Progenitor cell of endocrine pancreas (in vitro differentiated cells): ENCODE measurements at regions not wholly inside any gene's neighbourhood (a gene's known extent, or its start where the extent isn't known, plus 50 kb on each side); places are given as distances from the start of the nearest gene placed in this dataset.

ENCODE experiments used
- DNase-seq: peaks from one replicate; pipeline ENCODE4 v3.0.0; 2021; ENCODE audit warnings: low spot score; ENCODE audit not compliant: unreplicated experiment
- H3K27ac Mint-ChIP-seq: 2 replicates; pipeline ENCODE4 v1.8.0; 2021; ENCODE audit warnings: mild to moderate bottlenecking, moderate library complexity, mixed read lengths
- H3K27me3 Mint-ChIP-seq: 2 replicates; pipeline ENCODE4 v1.8.0; 2021; ENCODE audit warnings: mixed read lengths
- H3K36me3 Mint-ChIP-seq: 2 replicates; pipeline ENCODE4 v1.8.0; 2022; ENCODE audit warnings: mixed read lengths; ENCODE audit not compliant: insufficient read depth
- H3K4me1 Mint-ChIP-seq: 2 replicates; pipeline ENCODE4 v1.8.0; 2021; ENCODE audit warnings: low read depth, mixed read lengths
- H3K4me3 Mint-ChIP-seq: 2 replicates; pipeline ENCODE4 v1.8.0; 2021; ENCODE audit warnings: low read depth, mild to moderate bottlenecking, moderate library complexity, mixed read lengths
- H3K9me3 Mint-ChIP-seq: 2 replicates; pipeline ENCODE4 v1.8.0; 2021; ENCODE audit warnings: low read depth, mixed read lengths
- CTCF ChIP-seq: fragments of 200-600 bp; sonication (generic); IDR thresholded peaks from one replicate; pipeline ENCODE4 v1.5.0; 2021; ENCODE audit warnings: antibody characterized with exemption, mild to moderate bottlenecking; ENCODE audit not compliant: unreplicated experiment

GRCh38 chr11:26905368-26905767 lies 88.5 kb upstream of the FIBIN start:
- Mint-ChIP-seq H3K27me3 (no peaks in the 10 kb centered on the region), H3K27ac (no peak overlapping the region), H3K36me3 (no peaks in the 10 kb centered on the region), H3K4me1 (peaks cover 9% of the 10 kb centered on the region), H3K9me3 (no peaks in the 10 kb centered on the region), H3K4me3 (no peak overlapping the region)
- DNase-seq, result no peak
- no peak for TF ChIP-seq CTCF

GRCh38 chr11:26909515-26909914 lies 84.4 kb upstream of the FIBIN start:
- no peak overlapping the region for H3K4me3 Mint-ChIP-seq
- H3K36me3 Mint-ChIP-seq, result no peaks in the 10 kb centered on the region
- H3K27ac Mint-ChIP-seq, result no peak overlapping the region
- H3K4me1 Mint-ChIP-seq, result peaks cover 15% of the 10 kb centered on the region
- TF ChIP-seq CTCF, result no peak
- H3K9me3 Mint-ChIP-seq, result no peaks in the 10 kb centered on the region
- H3K27me3 Mint-ChIP-seq, result no peaks in the 10 kb centered on the region
- no peak for DNase-seq

GRCh38 chr11:26909991-26910591 lies 83.8 kb upstream of the FIBIN start:
- no peak for TF ChIP-seq CTCF
- Mint-ChIP-seq H3K4me1 (peaks cover 15% of the 10 kb centered on the region), H3K27ac (no peak overlapping the region), H3K4me3 (no peak overlapping the region), H3K36me3 (no peaks in the 10 kb centered on the region), H3K9me3 (no peaks in the 10 kb centered on the region), H3K27me3 (no peaks in the 10 kb centered on the region)
- no peak for DNase-seq

GRCh38 chr11:26914968-26915367 lies 78.9 kb upstream of the FIBIN start:
- H3K27ac Mint-ChIP-seq, result no peak overlapping the region

GRCh38 chr11:26916805-26917204 lies 77.1 kb upstream of the FIBIN start:
- Mint-ChIP-seq H3K9me3 (peaks cover 3% of the 10 kb centered on the region), H3K4me1 (peaks cover 1% of the 10 kb centered on the region), H3K27me3 (no peaks in the 10 kb centered on the region), H3K36me3 (no peaks in the 10 kb centered on the region), H3K4me3 (no peak overlapping the region), H3K27ac (no peak overlapping the region)
- no peak for TF ChIP-seq CTCF
- no peak for DNase-seq

More at GRCh38 chr11:26914968-26915367, 78.9 kb upstream of the FIBIN start:
- no peak for DNase-seq
- Mint-ChIP-seq H3K9me3 (peaks cover 3% of the 10 kb centered on the region), H3K4me1 (peaks cover 10% of the 10 kb centered on the region), H3K4me3 (no peak overlapping the region), H3K27me3 (no peaks in the 10 kb centered on the region), H3K36me3 (no peaks in the 10 kb centered on the region)
- TF ChIP-seq CTCF, result no peak
